Tibial artery (tissue), 4 donors: ENCODE measurements at regions not wholly inside any gene's neighbourhood (a gene's known extent, or its start where the extent isn't known, plus 50 kb on each side); places are given as distances from the start of the nearest gene placed in this dataset.

Source experiments
- DNase-seq, 2 donors: peaks; one replicate each; pipeline ENCODE4 v3.0.0-alpha.2; 2019
- H3K27ac ChIP-seq, 2 donors: fragments of 200-600 bp; sonication (generic) in 1 of 2; 1 replicate in 1 of 2; 2 replicates in 1 of 2; pipeline ENCODE4 v1.5.1; 2018 to 2019; ENCODE audit warnings: mild to moderate bottlenecking in 1 of 2
- H3K27me3 ChIP-seq, 2 donors: fragments of 200-600 bp; sonication (generic) in 1 of 2; one replicate each; pipeline versions ENCODE4 v1.5.1 to v1.6.0; 2016 to 2019
- H3K36me3 ChIP-seq, 3 donors: fragments of 200-600 bp; sonication (generic) in 2 of 3; one replicate each; pipeline ENCODE4 v1.5.1; 2016 to 2019; ENCODE audit warnings: mild to moderate bottlenecking in 2 of 3
- H3K4me1 ChIP-seq, 4 donors: fragments of 200-600 bp; sonication (generic) in 2 of 4; 1 replicate in 3 of 4; 2 replicates in 1 of 4; pipeline ENCODE4 v1.5.1; 2016 to 2019
- H3K4me3 ChIP-seq, 2 donors: fragments of 200-600 bp; sonication (generic) in 1 of 2; 1 replicate in 1 of 2; 2 replicates in 1 of 2; pipeline ENCODE4 v1.5.1; 2018 to 2019; ENCODE audit warnings: mild to moderate bottlenecking in 2 of 2
- H3K9me3 ChIP-seq, 3 donors: fragments of 200-600 bp; sonication (generic) in 1 of 3; one replicate each; pipeline ENCODE4 v1.5.1; 2016 to 2019
- CTCF ChIP-seq, 2 experiments: fragments of 200-600 bp in 1 of 2; fragments of 450-650 bp in 1 of 2; IDR thresholded peaks; one replicate each; pipeline ENCODE4 v1.5.1; 2017 to 2019; ENCODE audit warnings: antibody characterized with exemption in 2 of 2, mild to moderate bottlenecking in 1 of 2, moderate library complexity in 1 of 2
- intact Hi-C: fragments of 100-400 bp; cut with DNase I; formaldehyde crosslinking; loops from one replicate; pipeline ENCODE4 v1.15.0; 2023; ENCODE audit warnings: low total_unique reads

- H3K36me3 ChIP-seq, result no peaks in the 10 kb centered on the region
- no peak overlapping the region for H3K4me3 ChIP-seq
- intact Hi-C loops, result no loop called here
- DNase-seq, result no peak
- H3K9me3 ChIP-seq, result peaks cover 0 to 20% (median 0%) of the 10 kb centered on the region in 3 donors
- no peaks in the 10 kb centered on the region for H3K27me3 ChIP-seq
- no peak for TF ChIP-seq CTCF (IDR thresholded peaks at IDR 0.05)
- H3K4me1 ChIP-seq, result no peaks in the 10 kb centered on the region
- H3K27ac ChIP-seq, result no peak overlapping the region
Observed at GRCh38 chr2:105494683-105495425, 96.0 kb upstream of the FHL2 start.

DNA sequence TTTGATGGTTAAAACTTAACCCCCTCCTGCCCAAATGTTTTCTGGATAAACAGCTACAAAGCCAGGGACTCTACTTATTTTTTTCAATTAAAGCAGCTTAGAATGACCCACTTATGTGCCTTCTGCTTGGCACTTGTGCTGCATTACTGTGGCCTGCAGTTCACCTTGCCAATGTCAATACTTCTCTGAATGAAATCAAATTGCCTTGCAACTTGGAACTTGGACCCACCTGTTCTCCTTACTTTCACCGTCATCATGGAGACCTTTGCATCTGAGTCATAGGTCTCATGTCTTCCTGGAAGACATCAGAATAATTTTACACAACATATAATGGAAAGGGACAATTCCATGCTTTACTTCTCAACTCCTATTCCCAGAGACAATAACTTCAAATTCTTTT is 92.1 kb upstream of the FHL2 start:
- H3K27me3 ChIP-seq, result no peaks in the 10 kb centered on the region
- no peak for TF ChIP-seq CTCF (IDR thresholded peaks at IDR 0.05)
- no peaks in the 10 kb centered on the region for H3K36me3 ChIP-seq
- intact Hi-C loops, result no loop called here
- H3K4me1 ChIP-seq, result no peaks in the 10 kb centered on the region
- peaks cover 0 to 20% (median 0%) of the 10 kb centered on the region in 3 donors for H3K9me3 ChIP-seq
- no peak overlapping the region for H3K27ac ChIP-seq
- no peak for DNase-seq
- no peak overlapping the region for H3K4me3 ChIP-seq

GRCh38 chr2:105490204-105490603 is 91.4 kb upstream of the FHL2 start:
- H3K36me3 ChIP-seq, result no peaks in the 10 kb centered on the region
- no peaks in the 10 kb centered on the region for H3K4me1 ChIP-seq
- no peak for TF ChIP-seq CTCF (IDR thresholded peaks at IDR 0.05)
- H3K27me3 ChIP-seq, result no peaks in the 10 kb centered on the region
- H3K9me3 ChIP-seq, result peaks cover 0 to 20% (median 0%) of the 10 kb centered on the region in 3 donors
- H3K4me3 ChIP-seq, result no peak overlapping the region
- no peak for DNase-seq
- intact Hi-C loops, result no loop called here
- no peak overlapping the region for H3K27ac ChIP-seq

GRCh38 chr2:105489168-105489878 is 90.5 kb upstream of the FHL2 start:
- H3K4me3 ChIP-seq, result no peak overlapping the region
- H3K27ac ChIP-seq, result no peak overlapping the region
- no peaks in the 10 kb centered on the region for H3K4me1 ChIP-seq
- no peaks in the 10 kb centered on the region for H3K36me3 ChIP-seq
- no peak for DNase-seq
- no peaks in the 10 kb centered on the region for H3K27me3 ChIP-seq
- H3K9me3 ChIP-seq, result peaks cover 0 to 20% (median 0%) of the 10 kb centered on the region in 3 donors
- TF ChIP-seq CTCF (IDR thresholded peaks at IDR 0.05), result no peak
- intact Hi-C loops, result no loop called here

GRCh38 chr2:105488285-105488684 is 89.4 kb upstream of the FHL2 start:
- no peaks in the 10 kb centered on the region for H3K36me3 ChIP-seq
- intact Hi-C loops, result no loop called here
- no peaks in the 10 kb centered on the region for H3K27me3 ChIP-seq
- DNase-seq, result no peak
- no peak overlapping the region for H3K4me3 ChIP-seq
- no peak for TF ChIP-seq CTCF (IDR thresholded peaks at IDR 0.05)
- H3K27ac ChIP-seq, result no peak overlapping the region
- peaks cover 0 to 14% (median 0%) of the 10 kb centered on the region in 3 donors for H3K9me3 ChIP-seq
- H3K4me1 ChIP-seq, result no peaks in the 10 kb centered on the region
